ENCODE measurements at regions not wholly inside any gene's neighbourhood (a gene's known extent, or its start where the extent isn't known, plus 50 kb on each side); places are given as distances from the start of the nearest gene placed in this dataset.

DNA sequence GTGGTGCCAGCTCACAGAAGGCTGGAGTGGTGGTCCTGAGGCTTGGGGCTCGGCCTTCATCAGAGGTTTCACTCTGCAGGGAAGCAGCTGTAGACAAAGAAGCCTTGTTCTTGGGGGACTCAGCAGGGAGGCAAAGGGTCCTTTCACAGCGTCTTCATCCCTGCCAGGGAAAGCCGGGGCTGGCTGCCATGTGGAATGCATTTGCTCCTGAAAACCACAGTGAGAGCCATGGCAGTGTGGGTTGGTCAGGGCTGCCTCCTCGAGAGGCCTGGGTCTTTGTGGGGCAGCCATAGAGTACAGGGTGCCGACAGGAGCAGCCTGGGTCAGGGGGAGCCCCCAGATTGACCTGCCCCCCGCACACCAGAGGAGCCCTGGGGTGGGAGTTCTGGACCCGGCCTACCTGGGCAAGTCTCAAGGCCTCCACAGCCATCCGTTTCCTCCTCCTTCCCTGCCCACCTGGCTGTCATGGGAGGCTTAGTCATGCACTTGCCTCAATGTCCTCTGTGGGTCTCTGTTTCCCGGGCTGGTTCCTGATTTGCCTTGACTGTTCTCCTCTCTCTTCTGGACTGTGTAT, 144.0 kb downstream of the CDC5L start:
- no peak for DNase-seq (ENCODE audit: low read depth in 3 of 3)

DNA sequence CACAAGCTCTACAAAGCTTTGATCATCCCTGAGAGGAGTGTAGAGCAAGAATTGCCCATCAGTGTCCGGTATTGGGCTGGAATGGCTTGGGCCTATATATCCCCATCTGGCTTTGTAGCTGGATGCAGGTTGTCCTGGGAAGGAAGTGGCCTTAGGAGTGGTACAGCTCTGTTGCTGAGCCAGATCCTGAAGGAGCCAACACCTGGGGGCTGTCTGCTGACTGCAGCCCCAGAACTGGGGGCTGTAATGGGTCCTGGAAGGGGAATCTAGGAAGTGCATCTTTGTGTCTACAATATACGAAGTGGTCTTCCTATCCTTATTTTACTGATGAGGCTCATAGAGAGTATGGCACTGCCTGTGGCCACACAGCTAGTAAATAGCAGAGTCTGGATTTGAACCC, 145.9 kb downstream of the CDC5L start:
- DNase-seq (ENCODE audit: low read depth in 3 of 3): no peak

- DNase-seq (ENCODE audit: low read depth in 3 of 3): no peak
Measured at GRCh38 chr6:44534291-44534690, 146.8 kb downstream of the CDC5L start.

GRCh38 chr6:44535446-44535845, 147.9 kb downstream of the CDC5L start:
- DNase-seq (ENCODE audit: low read depth in 3 of 3): no peak

DNA sequence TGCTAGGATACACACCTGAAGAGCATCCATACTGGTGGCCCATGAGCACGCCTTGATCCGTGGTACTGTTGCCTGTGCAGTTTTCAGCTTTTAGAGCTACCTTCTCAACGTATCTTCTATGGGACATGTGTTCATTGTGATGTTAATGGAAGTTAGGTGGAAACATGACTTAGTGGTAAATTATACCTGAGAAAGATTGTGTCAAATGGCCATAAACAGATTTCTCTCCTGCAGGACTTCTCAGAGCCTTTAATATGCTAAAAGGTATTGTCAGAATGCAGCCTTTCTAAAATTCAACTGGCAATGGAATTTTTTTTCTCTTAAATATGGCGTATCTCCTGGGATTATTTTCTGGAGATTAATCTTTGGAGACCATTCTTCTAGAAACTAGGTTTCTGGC, 148.5 kb downstream of the CDC5L start:
- DNase-seq (ENCODE audit: low read depth in 3 of 3): no peak

DNA sequence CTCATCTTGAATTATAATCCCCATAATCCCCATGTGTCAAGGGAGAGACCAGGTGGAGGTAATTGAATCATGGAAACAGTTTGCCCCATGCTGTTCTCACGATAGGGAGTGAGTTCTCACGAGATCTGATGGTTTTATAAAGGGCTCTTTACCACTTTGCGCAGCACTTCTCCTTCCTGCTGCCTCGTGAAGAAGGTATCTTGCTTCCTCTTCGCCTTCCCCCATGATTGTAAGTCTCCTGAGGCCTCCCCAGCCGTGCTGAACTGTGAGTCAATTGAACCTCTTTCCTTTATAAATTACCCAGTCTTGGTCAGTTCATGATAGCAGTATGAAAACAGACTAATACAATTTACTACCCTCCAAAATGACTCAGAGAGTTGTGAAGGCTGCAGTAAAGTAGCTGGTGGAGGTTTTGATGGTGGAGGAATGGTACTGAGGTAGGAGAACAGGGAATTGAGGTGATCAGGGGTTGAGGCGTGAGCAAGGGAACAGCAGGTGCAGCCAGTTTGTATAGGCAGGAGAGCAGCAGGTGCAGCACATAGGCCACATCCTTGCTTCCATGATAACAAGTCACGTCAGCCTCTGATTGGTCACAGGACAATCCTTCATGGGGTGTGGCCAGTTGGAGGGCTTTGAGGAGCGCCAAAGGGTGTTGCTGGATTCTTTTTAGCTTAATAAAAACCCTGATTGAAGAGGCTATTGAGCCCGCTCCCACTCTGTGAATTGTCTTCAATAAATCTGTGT, 150.0 kb downstream of the CDC5L start:
- no peak for DNase-seq (ENCODE audit: low read depth in 3 of 3)

- no peak for DNase-seq (ENCODE audit: low read depth in 3 of 3)
Measured at GRCh38 chr6:44538131-44538806, 150.8 kb downstream of the CDC5L start.

GRCh38 chr6:44538807-44539201, 151.3 kb downstream of the CDC5L start:
- DNase-seq (ENCODE audit: low read depth in 3 of 3): no peak

DNA sequence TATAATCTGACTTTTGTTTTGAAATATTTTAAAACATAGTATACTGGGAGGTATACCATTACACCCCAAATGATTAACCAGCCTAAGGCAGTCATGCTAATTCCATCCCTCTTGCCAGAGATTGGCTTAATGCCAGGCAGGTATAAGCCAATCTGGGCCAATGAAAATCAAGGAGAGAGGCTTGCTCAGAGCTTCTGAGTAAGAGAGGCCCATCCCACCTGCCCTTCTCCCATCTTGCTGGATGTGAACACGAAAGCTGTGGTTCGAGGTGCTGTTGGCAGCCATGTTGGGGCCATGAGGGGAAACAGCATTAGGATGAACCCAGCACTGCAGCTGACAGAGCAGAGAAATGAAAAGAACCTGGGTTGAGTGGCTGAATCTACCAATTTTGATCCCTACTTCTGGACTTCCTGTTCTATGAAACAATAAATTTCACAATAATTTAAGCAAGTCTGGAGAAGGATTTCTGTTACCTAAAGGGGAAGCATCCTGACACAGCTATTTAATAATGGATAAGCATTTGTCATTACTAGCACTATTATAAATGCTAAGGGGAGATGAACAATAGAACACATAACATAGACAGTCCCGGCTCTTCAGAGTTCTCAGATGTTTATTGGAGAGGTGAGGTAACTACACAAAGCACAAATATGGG, 152.3 kb downstream of the CDC5L start:
- no peak for DNase-seq (ENCODE audit: low read depth in 3 of 3)

DNA sequence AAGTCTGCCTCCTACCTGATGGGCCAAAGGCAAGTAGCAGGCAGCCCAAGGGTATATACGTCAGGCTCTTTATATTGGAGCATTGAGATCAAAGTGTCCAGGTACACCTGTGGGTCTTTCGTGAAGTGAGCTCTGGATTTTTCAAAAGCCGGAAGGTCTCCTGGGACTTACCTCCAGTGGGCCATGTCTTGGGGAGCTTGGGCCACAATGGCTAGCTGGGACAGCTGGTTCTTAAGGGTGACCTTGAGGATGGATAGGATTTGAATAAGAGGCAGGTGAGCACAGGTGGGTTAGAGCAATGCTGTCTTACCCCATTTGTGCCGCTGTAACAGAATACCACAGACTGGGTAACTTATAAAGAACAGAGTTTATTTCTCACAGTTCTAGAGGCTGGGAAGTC, 153.4 kb downstream of the CDC5L start:
- DNase-seq (ENCODE audit: low read depth in 3 of 3): no peak

DNA sequence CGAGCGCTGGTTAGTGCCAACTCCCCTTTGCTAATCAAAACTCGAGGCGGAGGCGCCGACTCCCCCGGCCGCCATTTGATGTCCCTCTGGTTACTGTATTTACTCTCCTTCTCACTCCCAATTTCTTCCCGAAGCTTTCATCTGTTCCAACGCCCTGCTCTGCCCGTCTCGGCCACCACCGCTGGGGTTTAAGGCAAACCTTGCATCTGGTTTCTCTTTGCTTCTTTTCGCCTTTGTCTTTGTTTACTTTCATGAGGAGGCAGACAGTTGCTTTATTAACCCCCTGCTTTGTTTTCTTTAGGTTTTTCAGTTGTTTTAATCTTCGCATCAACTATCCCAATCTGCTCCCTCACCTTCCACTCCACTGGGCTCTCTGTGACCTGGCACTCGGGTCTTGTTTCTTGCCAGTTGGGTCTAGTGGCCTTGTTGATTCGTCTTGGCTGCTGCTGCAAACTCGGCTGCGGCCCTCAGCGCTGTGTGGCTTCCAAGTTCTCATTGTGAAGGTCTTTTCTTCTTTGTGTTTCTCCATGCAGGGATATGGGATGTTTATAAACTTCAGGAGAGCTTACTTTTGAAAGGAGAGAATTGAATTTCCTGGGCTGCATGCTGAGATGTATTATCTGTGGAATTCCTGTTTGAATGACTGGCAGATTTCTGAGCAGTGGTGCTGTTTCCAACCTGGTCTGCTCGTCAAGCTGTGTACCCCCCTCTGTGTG, 155.1 kb downstream of the CDC5L start:
- no peak for DNase-seq (ENCODE audit: low read depth in 3 of 3)

GRCh38 chr6:44543664-44544063, 156.2 kb downstream of the CDC5L start:
- DNase-seq (ENCODE audit: low read depth in 3 of 3): no peak

- no peak for DNase-seq (ENCODE audit: low read depth in 3 of 3)
Measured at GRCh38 chr6:44545224-44545623, 157.7 kb downstream of the CDC5L start.

DNA sequence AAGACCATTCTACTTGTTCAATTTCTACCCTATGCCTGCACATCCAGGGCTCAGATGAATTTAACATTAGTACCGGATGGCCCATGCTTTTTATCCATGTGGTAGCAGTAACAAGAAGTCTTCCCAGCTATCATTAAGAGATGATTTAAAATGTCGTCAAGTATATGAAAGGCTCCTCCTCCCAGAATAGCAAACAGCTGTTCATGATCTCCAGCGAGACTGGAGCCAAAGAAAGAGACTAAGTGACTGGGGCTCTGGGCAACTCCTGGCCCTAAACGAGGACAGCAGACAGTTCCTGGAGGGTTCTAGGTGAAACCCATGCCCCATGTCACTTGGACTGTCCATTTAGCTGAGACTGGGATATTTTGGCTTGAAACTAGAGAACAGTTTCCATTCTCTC, 160.8 kb downstream of the CDC5L start:
- DNase-seq (ENCODE audit: low read depth in 3 of 3): no peak

GRCh38 chr6:44549516-44549915, 162.0 kb downstream of the CDC5L start:
- DNase-seq (ENCODE audit: low read depth in 3 of 3): no peak

- no peak for DNase-seq (ENCODE audit: low read depth in 3 of 3)
Measured at GRCh38 chr6:44554194-44554593, 166.7 kb downstream of the CDC5L start.

DNA sequence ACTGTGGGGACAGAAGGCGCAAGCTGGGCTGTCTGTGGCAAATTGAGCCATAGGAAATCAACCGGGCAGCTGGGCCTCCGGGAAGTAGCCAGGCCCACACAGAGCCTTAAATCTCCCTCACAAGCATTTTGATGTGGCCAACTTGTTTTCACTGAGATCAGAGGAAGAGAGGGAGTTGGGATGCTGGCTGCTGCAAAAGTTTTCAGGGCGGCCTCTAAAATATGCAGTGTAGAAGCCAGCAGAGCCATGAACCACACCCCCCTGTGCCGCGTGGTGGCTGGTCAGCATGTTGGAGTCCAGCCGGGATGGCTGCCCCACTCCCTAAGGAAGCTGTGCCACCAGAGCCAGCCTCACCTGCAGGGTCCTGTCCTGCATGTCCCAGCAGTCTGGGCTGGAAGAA, 167.4 kb downstream of the CDC5L start:
- DNase-seq (ENCODE audit: low read depth in 3 of 3): no peak

DNA sequence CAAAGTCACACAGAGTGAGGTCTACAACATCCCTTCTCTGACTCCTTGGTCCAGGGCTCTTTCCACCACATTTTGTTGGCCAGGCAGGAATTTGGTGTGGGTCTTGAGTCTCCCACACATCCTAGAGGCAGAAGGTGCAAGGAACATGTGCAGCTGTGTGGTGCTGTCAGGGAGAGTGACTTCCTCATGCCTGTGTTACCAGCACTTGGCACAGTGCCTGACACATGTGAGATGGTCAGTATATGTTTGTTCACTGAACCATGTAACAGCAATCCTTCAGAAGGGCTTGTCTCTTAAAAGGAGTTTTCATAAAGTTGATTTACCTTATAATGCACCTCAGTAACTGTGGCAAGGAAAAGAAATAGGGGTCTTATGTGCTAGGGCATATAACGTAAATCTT, 168.5 kb downstream of the CDC5L start:
- DNase-seq (ENCODE audit: low read depth in 3 of 3): no peak

DNA sequence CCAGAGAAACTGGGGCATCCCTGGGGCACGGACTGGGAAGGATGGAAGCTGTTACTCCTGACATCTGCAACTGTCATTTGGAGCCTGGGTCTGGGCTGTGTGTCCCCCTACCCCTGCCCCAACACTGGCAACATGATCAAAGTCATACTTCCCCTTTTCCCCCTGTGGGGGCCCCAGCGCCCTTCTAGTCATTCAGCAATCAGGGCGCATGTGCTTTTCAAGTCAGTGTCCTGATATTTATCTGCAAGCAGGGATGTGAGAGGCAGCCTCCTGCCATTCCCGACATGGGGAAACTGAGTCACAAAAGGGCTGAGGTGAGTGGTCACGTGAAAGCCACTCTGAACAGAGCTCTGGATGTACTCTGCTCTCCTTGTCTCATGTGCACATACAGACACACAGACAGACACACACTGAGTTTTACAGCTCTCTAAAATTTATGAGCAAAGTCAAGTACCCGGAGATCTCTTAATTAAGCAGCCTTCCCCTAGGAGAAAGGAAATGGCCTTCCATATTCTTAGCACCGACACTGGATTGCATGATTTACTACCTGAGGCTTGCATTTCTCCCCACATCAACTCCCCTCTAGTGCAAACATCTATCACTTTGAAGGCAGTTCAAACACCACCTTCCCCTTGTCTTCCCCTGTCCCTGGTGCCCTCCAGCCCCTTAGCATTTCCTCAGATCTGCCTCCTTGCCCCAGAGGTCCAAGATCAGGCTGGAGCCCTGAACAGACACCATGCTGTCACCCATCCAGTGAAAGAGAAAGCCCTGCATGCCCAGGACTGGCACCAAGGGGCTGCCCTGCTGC, 170.7 kb downstream of the CDC5L start:
- no peak for DNase-seq (ENCODE audit: low read depth in 3 of 3)

- no peak for DNase-seq (ENCODE audit: low read depth in 3 of 3)
Measured at GRCh38 chr6:44558832-44559251, 171.3 kb downstream of the CDC5L start.
